NCI-H82 treated with DMSO at 0.1 percent for 48 hours (cell line): ENCODE measurements at regions not wholly inside any gene's neighbourhood (a gene's known extent, or its start where the extent isn't known, plus 50 kb on each side); places are given as distances from the start of the nearest gene placed in this dataset.

Experiments
- DNase-seq: peaks from one replicate; lab custom pipeline; 2025; ENCODE audit not compliant: unreplicated experiment; lab: John Stamatoyannopoulos, UW

- no peak for DNase-seq
Observed at GRCh38 chr1:199667089-199667488, 360.4 kb upstream of the NR5A2 start.

- no peak for DNase-seq
Observed at GRCh38 chr1:199669916-199670315, 357.6 kb upstream of the NR5A2 start.

- no peak for DNase-seq
Observed at GRCh38 chr1:199671684-199672083, 355.8 kb upstream of the NR5A2 start.

GRCh38 chr1:199675937-199676336 lies 351.6 kb upstream of the NR5A2 start:
- no peak for DNase-seq

- no peak for DNase-seq
Observed at GRCh38 chr1:199678771-199679170, 348.7 kb upstream of the NR5A2 start.

- DNase-seq = no peak
Observed at GRCh38 chr1:199682081-199682480, 345.4 kb upstream of the NR5A2 start.

- peak; percentile 14 for DNase-seq
Observed at GRCh38 chr1:199684686-199685273, 342.7 kb upstream of the NR5A2 start.

GRCh38 chr1:199685369-199685768 lies 342.1 kb upstream of the NR5A2 start:
- DNase-seq = peak; percentile 7

- DNase-seq = peak; percentile 11
Observed at GRCh38 chr1:199687321-199687720, 340.2 kb upstream of the NR5A2 start.

- DNase-seq = peak; percentile 3
Observed at GRCh38 chr1:199688133-199688676, 339.3 kb upstream of the NR5A2 start.

GRCh38 chr1:199688774-199689173 lies 338.7 kb upstream of the NR5A2 start:
- DNase-seq = no peak

- DNase-seq = no peak
Observed at GRCh38 chr1:199690496-199690895, 337.0 kb upstream of the NR5A2 start.

GRCh38 chr1:199691540-199691939 lies 336.0 kb upstream of the NR5A2 start:
- DNase-seq = no peak

GRCh38 chr1:199693724-199694123 lies 333.8 kb upstream of the NR5A2 start:
- no peak for DNase-seq

- DNase-seq = no peak
Observed at GRCh38 chr1:199696225-199696624, 331.3 kb upstream of the NR5A2 start.

- no peak for DNase-seq
Observed at GRCh38 chr1:199698222-199698621, 329.3 kb upstream of the NR5A2 start.

- no peak for DNase-seq
Observed at GRCh38 chr1:199700551-199700950, 327.0 kb upstream of the NR5A2 start.

- DNase-seq = no peak
Observed at GRCh38 chr1:199701726-199702125, 325.8 kb upstream of the NR5A2 start.

GRCh38 chr1:199704231-199704630 lies 323.3 kb upstream of the NR5A2 start:
- DNase-seq = no peak

- no peak for DNase-seq
Observed at GRCh38 chr1:199705825-199706224, 321.7 kb upstream of the NR5A2 start.

GRCh38 chr1:199706826-199707606 lies 320.5 kb upstream of the NR5A2 start:
- DNase-seq = no peak

GRCh38 chr1:199710974-199711373 lies 316.5 kb upstream of the NR5A2 start:
- DNase-seq = no peak
